Erythroblast (primary cell): ENCODE measurements at regions not wholly inside any gene's neighbourhood (a gene's known extent, or its start where the extent isn't known, plus 50 kb on each side); places are given as distances from the start of the nearest gene placed in this dataset.
"Not testable (repeated sequence)": the region's sequence is repeated elsewhere in the genome, so short reads cannot be mapped to it uniquely, and the experiment has no call there.

Source experiments
- DNase-seq, 2 experiments: peaks; one replicate each; lab custom pipeline; 2025; lab: John Stamatoyannopoulos, UW
- GATA1 ChIP-seq: IDR thresholded peaks from 2 replicates; pipeline ENCODE4 v1.6.1; 2011; ENCODE audit warnings: low read depth, mild to moderate bottlenecking, control low read depth, low read length, moderate library complexity
- POLR2A ChIP-seq: IDR thresholded peaks from 2 replicates; pipeline ENCODE4 v1.6.1; 2011; ENCODE audit warnings: mild to moderate bottlenecking, low read length

GRCh38 chr9:115691693-115692092, 461.9 kb upstream of the PAPPA start:
- TF ChIP-seq POLR2A, result no peak
- DNase-seq, result no peak

- DNase-seq, result not testable (repeated sequence)
These were observed 460.7 kb upstream of the PAPPA start for GRCh38 chr9:115692868-115693267.

GRCh38 chr9:115694014-115694413, 459.6 kb upstream of the PAPPA start:
- DNase-seq, result peak; percentile 1 to 25
- no peak for TF ChIP-seq POLR2A
- TF ChIP-seq GATA1, result no peak

- no peak for DNase-seq
- no peak for TF ChIP-seq POLR2A
- no peak for TF ChIP-seq GATA1
These were observed 458.6 kb upstream of the PAPPA start for GRCh38 chr9:115694991-115695390.

- no peak for TF ChIP-seq GATA1
- TF ChIP-seq POLR2A, result no peak
- no peak for DNase-seq
These were observed 440.6 kb upstream of the PAPPA start for GRCh38 chr9:115712981-115713380.

GRCh38 chr9:115715666-115716065, 437.9 kb upstream of the PAPPA start:
- TF ChIP-seq GATA1 (no peak), POLR2A (no peak)
- no peak for DNase-seq

GRCh38 chr9:115717298-115717697, 436.3 kb upstream of the PAPPA start:
- DNase-seq, result no peak
- no peak for TF ChIP-seq GATA1

GRCh38 chr9:115717711-115718173, 435.8 kb upstream of the PAPPA start:
- DNase-seq, result no peak
- TF ChIP-seq POLR2A, result no peak
- TF ChIP-seq GATA1, result no peak

- TF ChIP-seq POLR2A, result no peak
- no peak for DNase-seq
These were observed 423.2 kb upstream of the PAPPA start for GRCh38 chr9:115730396-115730795.

- TF ChIP-seq GATA1, result no peak
- no peak for TF ChIP-seq POLR2A
- DNase-seq, result no peak
These were observed 422.7 kb upstream of the PAPPA start for GRCh38 chr9:115730845-115731244.

- TF ChIP-seq GATA1 (no peak), POLR2A (no peak)
- no peak for DNase-seq
These were observed 420.1 kb upstream of the PAPPA start for GRCh38 chr9:115733318-115734110.

- DNase-seq, result no peak
- TF ChIP-seq POLR2A (no peak), GATA1 (no peak)
These were observed 414.3 kb upstream of the PAPPA start for GRCh38 chr9:115739096-115739875.

GRCh38 chr9:115740986-115741385, 412.6 kb upstream of the PAPPA start:
- TF ChIP-seq GATA1 (no peak), POLR2A (no peak)
- DNase-seq, result no peak

- DNase-seq, result no peak
- TF ChIP-seq GATA1, result no peak
- TF ChIP-seq POLR2A, result no peak
These were observed 409.6 kb upstream of the PAPPA start for GRCh38 chr9:115743709-115744605.
